Gastroesophageal sphincter (tissue), 4 donors: ENCODE measurements at regions not wholly inside any gene's neighbourhood (a gene's known extent, or its start where the extent isn't known, plus 50 kb on each side); places are given as distances from the start of the nearest gene placed in this dataset.

Experiments used
- ATAC-seq: fragments of 150-250 bp; one replicate; pipeline ENCODE4 v1.9.1; 2016; ENCODE audit warnings: mild to moderate bottlenecking, moderate library complexity
- H3K27ac ChIP-seq, 4 donors: fragments of 200-600 bp; sonication (generic) in 3 of 4; 1 replicate in 3 of 4; 2 replicates in 1 of 4; pipeline ENCODE4 v1.5.1; 2016 to 2019
- H3K27me3 ChIP-seq: fragments of 200-600 bp; sonication (generic); one replicate; pipeline ENCODE4 v1.5.1; 2019
- H3K36me3 ChIP-seq, 2 donors: fragments of 200-600 bp; sonication (generic); one replicate each; pipeline ENCODE4 v1.5.1; 2019; ENCODE audit warnings: control low read depth in 1 of 2
- H3K4me1 ChIP-seq, 3 donors: fragments of 200-600 bp; sonication (generic); 1 replicate in 2 of 3; 2 replicates in 1 of 3; pipeline ENCODE4 v1.5.1; 2016 to 2019; ENCODE audit warnings: control low read depth in 2 of 3
- H3K4me3 ChIP-seq, 2 donors: fragments of 200-600 bp; sonication (generic); one replicate each; pipeline ENCODE4 v1.5.1; 2019; ENCODE audit warnings: mild to moderate bottlenecking in 1 of 2, moderate library complexity in 1 of 2
- H3K9me3 ChIP-seq, 3 donors: fragments of 200-600 bp; sonication (generic); one replicate each; pipeline ENCODE4 v1.5.1; 2017 to 2019; ENCODE audit warnings: control low read depth in 2 of 3
- EP300 ChIP-seq: sonication (generic); formaldehyde crosslinking; IDR thresholded peaks from one replicate; pipeline ENCODE4 v1.6.1; 2017; ENCODE audit warnings: antibody characterized with exemption, mild to moderate bottlenecking
- POLR2A ChIP-seq, 2 donors: fragments of 450-650 bp; IDR thresholded peaks; one replicate each; pipeline ENCODE4 v1.6.1; 2017; ENCODE audit warnings: antibody characterized with exemption in 2 of 2, mild to moderate bottlenecking in 2 of 2, moderate library complexity in 1 of 2
- POLR2AphosphoS5 ChIP-seq: sonication (generic); formaldehyde crosslinking; IDR thresholded peaks from one replicate; pipeline ENCODE4 v1.6.1; 2017; ENCODE audit warnings: antibody characterized with exemption
- WGBS, 2 donors: methylation state at CpG; one replicate each; pipeline ENCODE4 v1.1.5; 2018; ENCODE audit warnings: low coverage in 1 of 2; 5-methylcytosine and 5-hydroxymethylcytosine counted together
- TF ChIP-seq, protein P1 (sequence below), 4 experiments: fragments of 200-600 bp in 2 of 4; fragments of 450-650 bp in 2 of 4; sonication (generic) in 1 of 4; IDR thresholded peaks; one replicate each; pipeline ENCODE4 v1.5.1; 2017 to 2019; ENCODE audit warnings: antibody characterized with exemption in 4 of 4, mild to moderate bottlenecking in 2 of 4, moderate library complexity in 2 of 4

DNA sequence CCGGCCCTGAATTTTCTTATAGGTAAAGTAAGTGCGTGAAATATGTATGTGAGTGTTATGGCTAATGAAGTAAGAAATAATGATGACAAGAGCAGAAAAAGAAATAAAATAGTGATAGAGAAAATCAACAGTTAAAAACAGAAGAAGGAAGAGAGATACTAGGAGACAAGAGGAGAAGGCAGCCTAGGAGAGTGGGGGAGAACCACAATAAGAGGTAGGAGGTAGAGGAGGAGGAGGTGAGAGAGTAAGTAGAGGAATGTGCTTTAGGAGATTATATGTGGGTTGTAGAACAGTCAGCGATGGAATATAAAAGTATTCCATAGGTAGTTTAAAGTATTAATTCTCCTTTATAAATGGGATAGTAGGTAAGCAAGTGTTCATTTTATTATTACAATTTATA, 861.5 kb upstream of the B3GALT2 start:
- Histone ChIP-seq H3K27me3 (no peaks in the 10 kb centered on the region), H3K27ac (no peak overlapping the region), H3K4me1 (no peaks in the 10 kb centered on the region), H3K36me3 (no peaks in the 10 kb centered on the region), H3K9me3 (no peaks in the 10 kb centered on the region), H3K4me3 (no peak overlapping the region)
- 67 to 100% methylated on average over 1 to 3 of the region's 3 CpGs for WGBS, 2 donors
- TF ChIP-seq EP300: no peak
- no peak for TF ChIP-seq POLR2A (IDR thresholded peaks at IDR 0.05)
- no peak for TF ChIP-seq POLR2AphosphoS5
- TF ChIP-seq, protein P1, sequence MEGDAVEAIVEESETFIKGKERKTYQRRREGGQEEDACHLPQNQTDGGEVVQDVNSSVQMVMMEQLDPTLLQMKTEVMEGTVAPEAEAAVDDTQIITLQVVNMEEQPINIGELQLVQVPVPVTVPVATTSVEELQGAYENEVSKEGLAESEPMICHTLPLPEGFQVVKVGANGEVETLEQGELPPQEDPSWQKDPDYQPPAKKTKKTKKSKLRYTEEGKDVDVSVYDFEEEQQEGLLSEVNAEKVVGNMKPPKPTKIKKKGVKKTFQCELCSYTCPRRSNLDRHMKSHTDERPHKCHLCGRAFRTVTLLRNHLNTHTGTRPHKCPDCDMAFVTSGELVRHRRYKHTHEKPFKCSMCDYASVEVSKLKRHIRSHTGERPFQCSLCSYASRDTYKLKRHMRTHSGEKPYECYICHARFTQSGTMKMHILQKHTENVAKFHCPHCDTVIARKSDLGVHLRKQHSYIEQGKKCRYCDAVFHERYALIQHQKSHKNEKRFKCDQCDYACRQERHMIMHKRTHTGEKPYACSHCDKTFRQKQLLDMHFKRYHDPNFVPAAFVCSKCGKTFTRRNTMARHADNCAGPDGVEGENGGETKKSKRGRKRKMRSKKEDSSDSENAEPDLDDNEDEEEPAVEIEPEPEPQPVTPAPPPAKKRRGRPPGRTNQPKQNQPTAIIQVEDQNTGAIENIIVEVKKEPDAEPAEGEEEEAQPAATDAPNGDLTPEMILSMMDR (IDR thresholded peaks at IDR 0.05): no peak
- no peak for ATAC-seq

DNA sequence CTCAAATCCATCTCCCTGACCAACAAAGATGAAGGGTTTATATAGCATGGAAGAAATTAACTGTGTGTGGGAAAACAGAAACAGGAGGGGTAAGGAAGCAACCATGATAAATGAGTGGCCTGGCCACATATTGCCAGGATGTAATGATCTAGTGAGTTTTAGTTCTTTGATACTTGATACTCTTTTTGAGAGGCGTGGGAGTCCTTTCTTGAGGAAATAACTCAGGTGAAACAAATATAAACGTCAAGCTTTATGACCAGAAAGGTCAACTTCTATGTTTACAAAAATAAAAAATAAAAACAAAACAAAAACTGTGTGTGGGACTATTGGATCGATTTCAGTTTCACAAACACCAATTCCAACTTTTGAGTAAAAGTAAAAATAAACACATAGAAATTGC, 860.8 kb upstream of the B3GALT2 start:
- H3K4me3 ChIP-seq: no peak overlapping the region
- no peaks in the 10 kb centered on the region for H3K9me3 ChIP-seq
- no peaks in the 10 kb centered on the region for H3K27me3 ChIP-seq
- TF ChIP-seq, protein P1 (IDR thresholded peaks at IDR 0.05): no peak
- no peak for TF ChIP-seq POLR2AphosphoS5
- no peak for TF ChIP-seq EP300
- WGBS, 2 donors: 65 to 92% methylated on average over 2 to 3 of the region's 3 CpGs
- no peak for ATAC-seq
- H3K4me1 ChIP-seq: no peaks in the 10 kb centered on the region
- H3K36me3 ChIP-seq: no peaks in the 10 kb centered on the region
- H3K27ac ChIP-seq: no peak overlapping the region

DNA sequence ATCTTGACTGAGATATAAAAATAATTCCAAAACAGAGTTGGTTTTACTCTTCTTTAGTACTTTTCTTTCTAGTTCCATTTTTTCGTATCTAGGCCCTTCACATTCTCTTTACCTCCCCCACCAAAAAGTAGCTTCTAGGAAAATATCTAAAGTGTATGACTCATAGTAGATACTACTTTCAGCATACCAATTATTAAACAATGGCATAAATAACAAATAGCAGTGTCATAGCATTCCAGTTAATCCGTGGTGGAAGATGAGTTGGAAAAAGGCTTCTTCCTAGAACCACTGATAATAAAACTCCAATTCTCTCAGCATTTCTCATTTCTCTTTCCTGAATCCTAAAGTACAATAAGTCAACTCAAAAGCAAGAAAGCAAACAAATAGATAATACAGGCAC, 859.0 kb upstream of the B3GALT2 start:
- Histone ChIP-seq H3K9me3 (no peaks in the 10 kb centered on the region), H3K4me3 (no peak overlapping the region), H3K4me1 (no peaks in the 10 kb centered on the region), H3K36me3 (no peaks in the 10 kb centered on the region), H3K27ac (no peak overlapping the region), H3K27me3 (no peaks in the 10 kb centered on the region)
- 43 to 49% methylated on average over 2 of the region's 2 CpGs for WGBS, 2 donors
- no peak for ATAC-seq
- TF ChIP-seq POLR2A (IDR thresholded peaks at IDR 0.05) (no peak), POLR2AphosphoS5 (no peak), EP300 (no peak)
- TF ChIP-seq, protein P1 (IDR thresholded peaks at IDR 0.05): no peak

DNA sequence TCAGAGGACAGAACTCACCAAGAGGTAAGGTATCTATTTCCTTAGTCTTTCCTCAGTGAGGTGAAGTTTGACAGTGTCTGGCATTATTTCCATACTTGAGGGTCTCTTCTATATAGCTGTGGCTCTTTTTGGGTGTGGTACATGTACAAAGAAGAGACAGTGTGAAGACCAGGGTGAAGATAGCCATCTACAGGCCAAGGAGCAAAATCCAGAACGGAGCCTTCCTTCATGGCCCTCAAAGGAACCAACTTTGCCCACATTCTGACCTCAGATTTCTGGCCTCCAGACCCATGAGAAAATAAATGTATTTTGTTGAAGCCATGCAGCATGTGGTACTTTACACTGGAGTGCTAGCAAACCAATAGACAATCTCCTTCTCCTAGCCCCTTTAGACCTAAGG, 858.5 kb upstream of the B3GALT2 start:
- ATAC-seq: no peak
- TF ChIP-seq EP300 (no peak), POLR2AphosphoS5 (no peak), POLR2A (IDR thresholded peaks at IDR 0.05) (no peak)
- TF ChIP-seq, protein P1 (IDR thresholded peaks at IDR 0.05): no peak
- 100% methylated on average over 1 of the region's 1 CpG; no CpG with 5 or more reads in 1 of the 2 donors for WGBS, 2 donors

DNA sequence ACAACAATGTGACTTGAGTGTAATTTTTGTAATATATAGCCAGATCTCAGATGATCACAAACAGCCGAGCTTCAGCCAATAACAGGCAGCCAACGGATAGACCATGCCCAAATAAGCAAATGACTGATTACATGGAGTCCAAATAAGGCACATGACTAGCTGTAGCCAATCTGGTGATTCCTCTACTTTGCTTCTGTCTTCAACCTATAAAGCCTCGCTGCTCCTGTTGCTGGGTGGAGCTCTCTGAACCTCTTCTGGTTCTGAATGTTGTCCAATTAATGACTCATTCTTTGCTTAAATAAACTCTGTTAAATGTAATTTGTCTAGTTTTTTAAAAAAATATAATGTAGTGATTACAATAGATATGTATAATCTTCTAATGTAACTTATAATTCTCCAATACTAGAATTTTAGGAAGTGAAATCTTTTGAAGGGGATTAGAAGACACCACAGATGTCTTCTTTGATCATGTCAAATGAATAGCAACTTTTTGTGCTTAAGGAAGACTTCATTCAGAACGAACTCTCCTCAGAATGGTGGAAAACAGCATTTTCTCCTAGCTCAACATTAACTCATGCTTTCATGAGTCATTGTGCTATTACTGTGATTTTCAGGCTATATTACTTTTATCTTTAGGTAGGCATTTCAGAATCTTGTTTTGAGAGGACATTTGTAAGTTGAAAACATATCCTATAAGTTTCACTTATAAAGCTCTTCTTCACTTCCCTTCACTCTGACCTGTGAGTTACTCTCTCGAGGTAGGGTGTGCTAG, 857.8 kb upstream of the B3GALT2 start:
- H3K27me3 ChIP-seq: no peaks in the 10 kb centered on the region
- no peak for TF ChIP-seq POLR2A (IDR thresholded peaks at IDR 0.05)
- TF ChIP-seq, protein P1 (IDR thresholded peaks at IDR 0.05): no peak
- no peak for TF ChIP-seq EP300
- no peak for TF ChIP-seq POLR2AphosphoS5
- no peak overlapping the region for H3K4me3 ChIP-seq
- no peaks in the 10 kb centered on the region for H3K9me3 ChIP-seq
- H3K27ac ChIP-seq: no peak overlapping the region
- WGBS, 2 donors: 62 to 78% methylated on average over 5 of the region's 5 CpGs
- no peaks in the 10 kb centered on the region for H3K4me1 ChIP-seq
- no peak for ATAC-seq
- H3K36me3 ChIP-seq: no peaks in the 10 kb centered on the region

More for the DNA sequence above, 858.5 kb upstream of the B3GALT2 start:
- Histone ChIP-seq H3K4me1 (no peaks in the 10 kb centered on the region), H3K36me3 (no peaks in the 10 kb centered on the region), H3K9me3 (no peaks in the 10 kb centered on the region), H3K27me3 (no peaks in the 10 kb centered on the region), H3K4me3 (no peak overlapping the region), H3K27ac (no peak overlapping the region)
